ENCODE measurements at regions not wholly inside any gene's neighbourhood (a gene's known extent, or its start where the extent isn't known, plus 50 kb on each side); places are given as distances from the start of the nearest gene placed in this dataset.
"Not testable (repeated sequence)": the region's sequence is repeated elsewhere in the genome, so short reads cannot be mapped to it uniquely, and the experiment has no call there.

DNA sequence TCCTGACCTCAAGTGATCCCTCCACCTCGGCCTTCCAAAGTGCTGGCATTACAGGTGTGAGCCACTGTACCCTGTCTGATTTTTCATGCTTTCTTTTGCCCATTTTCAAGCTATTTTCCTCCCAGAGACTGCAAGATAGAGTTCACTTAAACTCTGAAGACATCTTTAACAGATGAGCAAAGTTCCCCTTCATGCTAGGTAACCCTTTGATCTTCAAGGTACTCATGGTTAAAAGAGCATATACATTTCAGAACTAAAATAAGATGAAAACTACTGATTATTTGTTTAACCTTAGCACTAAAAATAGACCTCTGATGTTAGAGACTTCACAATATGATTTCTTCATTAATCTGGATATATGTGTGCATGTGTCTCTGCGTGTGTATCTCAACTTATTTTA is 128.4 kb downstream of the SPATA31A1 start:
- no CpG with 5 or more reads among the region's 2 CpGs for WGBS
- not testable (repeated sequence) for H2AK5ac ChIP-seq (ENCODE audit: low read length, severe bottlenecking); H4K91ac ChIP-seq (ENCODE audit: low read length)

DNA sequence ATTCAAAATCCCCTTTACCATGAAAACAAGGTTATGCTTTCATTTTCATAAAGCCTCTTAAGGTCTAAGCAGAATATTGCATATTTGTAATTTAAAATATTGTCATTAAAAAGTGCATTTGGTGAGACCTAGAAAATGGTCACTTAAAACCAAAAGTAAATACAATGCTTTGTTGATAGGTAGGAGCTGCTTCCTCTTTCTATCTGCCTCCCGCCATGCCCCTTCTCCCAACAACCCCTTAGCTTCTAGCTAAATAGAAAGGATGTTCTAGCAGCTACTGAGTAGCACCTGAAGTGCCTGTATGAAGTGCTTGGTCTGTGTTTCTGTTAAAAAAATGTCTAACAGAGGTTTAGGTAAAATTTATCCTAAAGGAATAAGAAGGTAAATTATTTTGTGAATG is 128.8 kb downstream of the SPATA31A1 start:
- not testable (repeated sequence) for H3K4me2 ChIP-seq (ENCODE audit: low read length, poor library complexity, severe bottlenecking); H4K91ac ChIP-seq (ENCODE audit: low read length); H3K4ac ChIP-seq (ENCODE audit: low read depth in 1 of 2, low read length in 2 of 2); H4K8ac ChIP-seq (ENCODE audit: low read length); H3K18ac ChIP-seq (ENCODE audit: low read depth in 1 of 2, low read length in 2 of 2); DNase-seq; H2BK12ac ChIP-seq (ENCODE audit: low read length in 2 of 2); H3K27me3 ChIP-seq (ENCODE audit: control insufficient read depth in 1 of 2, insufficient read depth in 1 of 2, low read length in 2 of 2); H2AK5ac ChIP-seq (ENCODE audit: low read length, severe bottlenecking); H2BK120ac ChIP-seq (ENCODE audit: low read depth, low read length); H2BK5ac ChIP-seq (ENCODE audit: low read depth, low read length, poor library complexity, severe bottlenecking); H3K79me1 ChIP-seq (replicated peaks; ENCODE audit: low read length, poor library complexity, severe bottlenecking); H3K14ac ChIP-seq (ENCODE audit: low read length in 2 of 2); H3K9ac ChIP-seq (ENCODE audit: low read length); H3K27ac ChIP-seq (ENCODE audit: low read length, poor library complexity, severe bottlenecking); H2BK15ac ChIP-seq (ENCODE audit: low read depth, poor library complexity, severe bottlenecking); H3K23ac ChIP-seq (ENCODE audit: low read length in 2 of 2); H3K9me3 ChIP-seq (ENCODE audit: control insufficient read depth, low read length); H2AFZ ChIP-seq (ENCODE audit: low read depth, low read length); H3K36me3 ChIP-seq (ENCODE audit: control insufficient read depth in 1 of 2, insufficient read depth in 2 of 2, low read depth in 1 of 2, low read length in 2 of 2); H3K4me3 ChIP-seq (ENCODE audit: insufficient read depth in 1 of 2, low read depth in 1 of 2, low read length in 2 of 2); H3K4me1 ChIP-seq (ENCODE audit: control insufficient read depth, insufficient read depth, low read depth, low read length)
- no CpG with 5 or more reads among the region's 1 CpG for WGBS

More for the DNA sequence above, 128.4 kb downstream of the SPATA31A1 start:
- H3K4me3 ChIP-seq (ENCODE audit: insufficient read depth in 1 of 2, low read depth in 1 of 2, low read length in 2 of 2); H3K14ac ChIP-seq (ENCODE audit: low read length in 2 of 2); H2BK5ac ChIP-seq (ENCODE audit: low read depth, low read length, poor library complexity, severe bottlenecking); H3K18ac ChIP-seq (ENCODE audit: low read depth in 1 of 2, low read length in 2 of 2); H4K8ac ChIP-seq (ENCODE audit: low read length); H3K27ac ChIP-seq (ENCODE audit: low read length, poor library complexity, severe bottlenecking); H2BK15ac ChIP-seq (ENCODE audit: low read depth, poor library complexity, severe bottlenecking); H2AFZ ChIP-seq (ENCODE audit: low read depth, low read length); H3K9ac ChIP-seq (ENCODE audit: low read length); H3K27me3 ChIP-seq (ENCODE audit: control insufficient read depth in 1 of 2, insufficient read depth in 1 of 2, low read length in 2 of 2); H2BK120ac ChIP-seq (ENCODE audit: low read depth, low read length); H2BK12ac ChIP-seq (ENCODE audit: low read length in 2 of 2); H3K4me2 ChIP-seq (ENCODE audit: low read length, poor library complexity, severe bottlenecking); DNase-seq; H3K9me3 ChIP-seq (ENCODE audit: control insufficient read depth, low read length); H3K79me1 ChIP-seq (replicated peaks; ENCODE audit: low read length, poor library complexity, severe bottlenecking); H3K36me3 ChIP-seq (ENCODE audit: control insufficient read depth in 1 of 2, insufficient read depth in 2 of 2, low read depth in 1 of 2, low read length in 2 of 2); H3K4me1 ChIP-seq (ENCODE audit: control insufficient read depth, insufficient read depth, low read depth, low read length); H3K4ac ChIP-seq (ENCODE audit: low read depth in 1 of 2, low read length in 2 of 2); H3K23ac ChIP-seq (ENCODE audit: low read length in 2 of 2): not testable (repeated sequence)

- H2BK5ac ChIP-seq (ENCODE audit: low read depth, low read length, poor library complexity, severe bottlenecking): not testable (repeated sequence)
These were observed 132.0 kb downstream of the SPATA31A1 start for GRCh38 chr9:39487477-39487876.

DNA sequence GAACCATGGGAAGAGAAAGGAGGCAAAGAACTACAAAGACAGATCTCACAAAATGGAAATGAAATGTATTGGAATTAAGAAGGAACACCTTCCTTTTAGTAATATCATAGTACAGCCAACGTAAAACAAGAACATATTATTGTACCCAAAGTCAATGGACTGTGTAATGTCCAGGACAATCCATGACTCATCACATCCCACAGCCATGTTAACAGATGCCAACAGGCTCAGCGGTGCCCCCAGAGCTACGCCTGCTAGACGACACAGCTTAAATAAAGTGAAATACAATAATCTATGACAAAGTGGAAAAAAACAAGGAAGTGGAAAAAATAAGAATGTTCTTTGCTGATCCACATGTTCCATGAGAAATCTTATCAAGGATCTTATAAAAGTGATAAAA is 140.8 kb downstream of the SPATA31A1 start:
- not testable (repeated sequence) for H3K23ac ChIP-seq (ENCODE audit: low read length in 2 of 2); H2BK120ac ChIP-seq (ENCODE audit: low read depth, low read length); H2BK15ac ChIP-seq (ENCODE audit: low read depth, poor library complexity, severe bottlenecking); H4K91ac ChIP-seq (ENCODE audit: low read length); H3K79me1 ChIP-seq (replicated peaks; ENCODE audit: low read length, poor library complexity, severe bottlenecking); H3K14ac ChIP-seq (ENCODE audit: low read length in 2 of 2); H3K27me3 ChIP-seq (ENCODE audit: control insufficient read depth in 1 of 2, insufficient read depth in 1 of 2, low read length in 2 of 2); H3K27ac ChIP-seq (ENCODE audit: low read length, poor library complexity, severe bottlenecking); H3K9me3 ChIP-seq (ENCODE audit: control insufficient read depth, low read length); H3K4me2 ChIP-seq (ENCODE audit: low read length, poor library complexity, severe bottlenecking); H2BK12ac ChIP-seq (ENCODE audit: low read length in 2 of 2); H3K36me3 ChIP-seq (ENCODE audit: control insufficient read depth in 1 of 2, insufficient read depth in 2 of 2, low read depth in 1 of 2, low read length in 2 of 2); H2BK5ac ChIP-seq (ENCODE audit: low read depth, low read length, poor library complexity, severe bottlenecking); H3K4me3 ChIP-seq (ENCODE audit: insufficient read depth in 1 of 2, low read depth in 1 of 2, low read length in 2 of 2); H3K4me1 ChIP-seq (ENCODE audit: control insufficient read depth, insufficient read depth, low read depth, low read length); H2AK5ac ChIP-seq (ENCODE audit: low read length, severe bottlenecking); H4K8ac ChIP-seq (ENCODE audit: low read length); DNase-seq; H3K4ac ChIP-seq (ENCODE audit: low read depth in 1 of 2, low read length in 2 of 2); H3K9ac ChIP-seq (ENCODE audit: low read length); H3K18ac ChIP-seq (ENCODE audit: low read depth in 1 of 2, low read length in 2 of 2); H2AFZ ChIP-seq (ENCODE audit: low read depth, low read length)
- no CpG with 5 or more reads among the region's 4 CpGs for WGBS

More at GRCh38 chr9:39487477-39487876, 132.0 kb downstream of the SPATA31A1 start:
- WGBS: 94% methylated on average over 2 of the region's 16 CpGs
- H2AK5ac ChIP-seq (ENCODE audit: low read length, severe bottlenecking); H3K27me3 ChIP-seq (ENCODE audit: control insufficient read depth in 1 of 2, insufficient read depth in 1 of 2, low read length in 2 of 2); H3K23ac ChIP-seq (ENCODE audit: low read length in 2 of 2); H3K79me1 ChIP-seq (replicated peaks; ENCODE audit: low read length, poor library complexity, severe bottlenecking); H2BK15ac ChIP-seq (ENCODE audit: low read depth, poor library complexity, severe bottlenecking); H3K4me2 ChIP-seq (ENCODE audit: low read length, poor library complexity, severe bottlenecking); H3K27ac ChIP-seq (ENCODE audit: low read length, poor library complexity, severe bottlenecking); H3K14ac ChIP-seq (ENCODE audit: low read length in 2 of 2); H3K9me3 ChIP-seq (ENCODE audit: control insufficient read depth, low read length); H4K8ac ChIP-seq (ENCODE audit: low read length); H3K9ac ChIP-seq (ENCODE audit: low read length); H3K36me3 ChIP-seq (ENCODE audit: control insufficient read depth in 1 of 2, insufficient read depth in 2 of 2, low read depth in 1 of 2, low read length in 2 of 2); H3K4ac ChIP-seq (ENCODE audit: low read depth in 1 of 2, low read length in 2 of 2); H2AFZ ChIP-seq (ENCODE audit: low read depth, low read length); H2BK120ac ChIP-seq (ENCODE audit: low read depth, low read length); H4K91ac ChIP-seq (ENCODE audit: low read length); H3K4me3 ChIP-seq (ENCODE audit: insufficient read depth in 1 of 2, low read depth in 1 of 2, low read length in 2 of 2); H3K4me1 ChIP-seq (ENCODE audit: control insufficient read depth, insufficient read depth, low read depth, low read length); H2BK12ac ChIP-seq (ENCODE audit: low read length in 2 of 2); H3K18ac ChIP-seq (ENCODE audit: low read depth in 1 of 2, low read length in 2 of 2); DNase-seq: not testable (repeated sequence)

All from mesenchymal stem cell (in vitro differentiated cells and primary cell).